GM23338 (cell line): ENCODE measurements at regions not wholly inside any gene's neighbourhood (a gene's known extent, or its start where the extent isn't known, plus 50 kb on each side); places are given as distances from the start of the nearest gene placed in this dataset.

Experiments
- ATAC-seq: fragments of 200-7000 bp; cut with Tn5 transposase; 3 replicates; pipeline ENCODE4 v1.9.1; 2020
- DNase-seq: peaks from one replicate; pipeline ENCODE4 v3.0.0-alpha.2; 2015; ENCODE audit warnings: low spot score
- H2AFZ ChIP-seq: fragments of 200-600 bp; sonication (generic); 2 replicates; pipeline ENCODE4 v1.8.0; 2016; ENCODE audit warnings: antibody characterized with exemption, mild to moderate bottlenecking, moderate library complexity
- H3F3A ChIP-seq: fragments of 200-600 bp; sonication (generic); replicated peaks from 2 replicates; pipeline ENCODE4 v1.8.0; 2017; ENCODE audit warnings: antibody characterized with exemption, mixed run types, low read depth
- H3K27ac ChIP-seq: fragments of 200-600 bp; sonication (generic); 2 replicates; pipeline ENCODE4 v1.6.1; 2016; ENCODE audit warnings: low read depth
- H3K27me3 ChIP-seq: fragments of 200-600 bp; sonication (generic); 2 replicates; pipeline ENCODE4 v1.8.0; 2016; ENCODE audit warnings: mild to moderate bottlenecking, mixed run types, moderate library complexity; ENCODE audit not compliant: insufficient read depth
- H3K36me3 ChIP-seq: fragments of 200-600 bp; sonication (generic); 2 replicates; pipeline ENCODE4 v1.8.0; 2016; ENCODE audit warnings: mild to moderate bottlenecking; ENCODE audit not compliant: insufficient read depth
- H3K4me1 ChIP-seq: fragments of 200-600 bp; sonication (generic); 2 replicates; pipeline ENCODE4 v1.8.0; 2016; ENCODE audit warnings: mild to moderate bottlenecking, moderate library complexity; ENCODE audit not compliant: insufficient read depth
- H3K4me2 ChIP-seq: fragments of 200-600 bp; sonication (generic); 2 replicates; pipeline ENCODE4 v1.7.1; 2017; ENCODE audit warnings: mixed run types
- H3K4me3 ChIP-seq: fragments of 200-600 bp; sonication (generic); 2 replicates; pipeline ENCODE4 v1.6.1; 2016; ENCODE audit warnings: mixed run types
- H3K79me2 ChIP-seq: fragments of 200-600 bp; sonication (generic); replicated peaks from 2 replicates; pipeline ENCODE4 v1.8.0; 2017; ENCODE audit warnings: mild to moderate bottlenecking; ENCODE audit not compliant: insufficient read depth
- H3K9me2 ChIP-seq: fragments of 200-600 bp; sonication (generic); 2 replicates; pipeline ENCODE4 v1.8.0; 2017; ENCODE audit not compliant: insufficient read depth
- H4K20me1 ChIP-seq: fragments of 200-600 bp; sonication (generic); replicated peaks from 2 replicates; pipeline ENCODE4 v1.8.0; 2017; ENCODE audit warnings: mild to moderate bottlenecking; ENCODE audit not compliant: insufficient read depth
- H3K27ac Mint-ChIP-seq: 2 replicates; pipeline ENCODE4 v1.8.0; 2020; ENCODE audit warnings: inconsistent platforms, mild to moderate bottlenecking, moderate library complexity, mixed read lengths
- H3K27me3 Mint-ChIP-seq: 3 replicates; pipeline ENCODE4 v1.8.0; 2022; ENCODE audit warnings: low read depth, mild to moderate bottlenecking, moderate library complexity, mixed read lengths, inconsistent platforms; ENCODE audit not compliant: insufficient read depth, poor library complexity
- H3K36me3 Mint-ChIP-seq: 3 replicates; pipeline ENCODE4 v1.8.0; 2021; ENCODE audit warnings: low read depth, mild to moderate bottlenecking, inconsistent platforms, moderate library complexity, mixed read lengths
- H3K4me1 Mint-ChIP-seq: 3 replicates; pipeline ENCODE4 v1.8.0; 2020; ENCODE audit warnings: mild to moderate bottlenecking, inconsistent platforms, mixed read lengths
- H3K4me3 Mint-ChIP-seq: 3 replicates; pipeline ENCODE4 v1.8.0; 2021; ENCODE audit warnings: moderate library complexity, mild to moderate bottlenecking, inconsistent platforms, mixed read lengths
- H3K9me3 Mint-ChIP-seq: 3 replicates; pipeline ENCODE4 v1.8.0; 2020; ENCODE audit warnings: moderate library complexity, mild to moderate bottlenecking, inconsistent platforms, mixed read lengths
- CREB1 ChIP-seq: fragments of 250-450 bp; sonication (Bioruptor Pico); IDR thresholded peaks from 2 replicates; pipeline ENCODE4 v1.5.0; 2020; ENCODE audit warnings: low read depth, mild to moderate bottlenecking, moderate library complexity
- POLR2AphosphoS5 ChIP-seq: IDR thresholded peaks from 2 replicates; pipeline ENCODE4 v1.6.1; 2016; ENCODE audit warnings: antibody characterized with exemption, low read depth
- REST ChIP-seq: IDR thresholded peaks from one replicate; pipeline ENCODE4 v1.6.1; 2018; ENCODE audit warnings: antibody characterized with exemption; ENCODE audit not compliant: unreplicated experiment
- ZNF114 ChIP-seq: fragments of 250-450 bp; sonication (Bioruptor Pico); IDR thresholded peaks from 2 replicates; pipeline ENCODE4 v1.5.0; 2020; ENCODE audit warnings: mild to moderate bottlenecking, moderate library complexity
- TF ChIP-seq, protein P1 (sequence below): IDR thresholded peaks from 2 replicates; pipeline ENCODE4 v1.6.1; 2016; ENCODE audit warnings: antibody characterized with exemption
- TF ChIP-seq, protein P2 (sequence below): fragments of 250-450 bp; sonication (Bioruptor Pico); IDR thresholded peaks from 2 replicates; pipeline ENCODE4 v1.5.0; 2020; ENCODE audit warnings: mild to moderate bottlenecking, moderate library complexity

- peak overlapping the region; percentile 87 for H2AFZ ChIP-seq
- H3K9me2 ChIP-seq = peaks cover 11% of the 10 kb centered on the region
- no peaks in the 10 kb centered on the region for H3K79me2 ChIP-seq
- H3K4me2 ChIP-seq = no peak overlapping the region
- H3F3A ChIP-seq = no peaks in the 10 kb centered on the region
- H3K36me3 Mint-ChIP-seq = no peaks in the 10 kb centered on the region
- H3K27ac ChIP-seq = no peak overlapping the region
- H3K4me3 Mint-ChIP-seq = no peak overlapping the region
- H3K4me3 ChIP-seq = no peak overlapping the region
- H4K20me1 ChIP-seq = no peaks in the 10 kb centered on the region
- no peak for DNase-seq
- H3K9me3 Mint-ChIP-seq = no peaks in the 10 kb centered on the region
- H3K4me1 ChIP-seq = peaks cover 10% of the 10 kb centered on the region; the same call in 1 of the 2 replicates
- H3K36me3 ChIP-seq = no peaks in the 10 kb centered on the region
- peaks cover 22% of the 10 kb centered on the region for H3K4me1 Mint-ChIP-seq
- no peak for ATAC-seq
- no peaks in the 10 kb centered on the region for H3K27me3 Mint-ChIP-seq
- TF ChIP-seq ZNF114 (CRISPR knock-in tag) = no peak
- TF ChIP-seq, protein P1, sequence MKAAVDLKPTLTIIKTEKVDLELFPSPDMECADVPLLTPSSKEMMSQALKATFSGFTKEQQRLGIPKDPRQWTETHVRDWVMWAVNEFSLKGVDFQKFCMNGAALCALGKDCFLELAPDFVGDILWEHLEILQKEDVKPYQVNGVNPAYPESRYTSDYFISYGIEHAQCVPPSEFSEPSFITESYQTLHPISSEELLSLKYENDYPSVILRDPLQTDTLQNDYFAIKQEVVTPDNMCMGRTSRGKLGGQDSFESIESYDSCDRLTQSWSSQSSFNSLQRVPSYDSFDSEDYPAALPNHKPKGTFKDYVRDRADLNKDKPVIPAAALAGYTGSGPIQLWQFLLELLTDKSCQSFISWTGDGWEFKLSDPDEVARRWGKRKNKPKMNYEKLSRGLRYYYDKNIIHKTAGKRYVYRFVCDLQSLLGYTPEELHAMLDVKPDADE = no peak
- TF ChIP-seq POLR2AphosphoS5 = no peak
- TF ChIP-seq, protein P2, sequence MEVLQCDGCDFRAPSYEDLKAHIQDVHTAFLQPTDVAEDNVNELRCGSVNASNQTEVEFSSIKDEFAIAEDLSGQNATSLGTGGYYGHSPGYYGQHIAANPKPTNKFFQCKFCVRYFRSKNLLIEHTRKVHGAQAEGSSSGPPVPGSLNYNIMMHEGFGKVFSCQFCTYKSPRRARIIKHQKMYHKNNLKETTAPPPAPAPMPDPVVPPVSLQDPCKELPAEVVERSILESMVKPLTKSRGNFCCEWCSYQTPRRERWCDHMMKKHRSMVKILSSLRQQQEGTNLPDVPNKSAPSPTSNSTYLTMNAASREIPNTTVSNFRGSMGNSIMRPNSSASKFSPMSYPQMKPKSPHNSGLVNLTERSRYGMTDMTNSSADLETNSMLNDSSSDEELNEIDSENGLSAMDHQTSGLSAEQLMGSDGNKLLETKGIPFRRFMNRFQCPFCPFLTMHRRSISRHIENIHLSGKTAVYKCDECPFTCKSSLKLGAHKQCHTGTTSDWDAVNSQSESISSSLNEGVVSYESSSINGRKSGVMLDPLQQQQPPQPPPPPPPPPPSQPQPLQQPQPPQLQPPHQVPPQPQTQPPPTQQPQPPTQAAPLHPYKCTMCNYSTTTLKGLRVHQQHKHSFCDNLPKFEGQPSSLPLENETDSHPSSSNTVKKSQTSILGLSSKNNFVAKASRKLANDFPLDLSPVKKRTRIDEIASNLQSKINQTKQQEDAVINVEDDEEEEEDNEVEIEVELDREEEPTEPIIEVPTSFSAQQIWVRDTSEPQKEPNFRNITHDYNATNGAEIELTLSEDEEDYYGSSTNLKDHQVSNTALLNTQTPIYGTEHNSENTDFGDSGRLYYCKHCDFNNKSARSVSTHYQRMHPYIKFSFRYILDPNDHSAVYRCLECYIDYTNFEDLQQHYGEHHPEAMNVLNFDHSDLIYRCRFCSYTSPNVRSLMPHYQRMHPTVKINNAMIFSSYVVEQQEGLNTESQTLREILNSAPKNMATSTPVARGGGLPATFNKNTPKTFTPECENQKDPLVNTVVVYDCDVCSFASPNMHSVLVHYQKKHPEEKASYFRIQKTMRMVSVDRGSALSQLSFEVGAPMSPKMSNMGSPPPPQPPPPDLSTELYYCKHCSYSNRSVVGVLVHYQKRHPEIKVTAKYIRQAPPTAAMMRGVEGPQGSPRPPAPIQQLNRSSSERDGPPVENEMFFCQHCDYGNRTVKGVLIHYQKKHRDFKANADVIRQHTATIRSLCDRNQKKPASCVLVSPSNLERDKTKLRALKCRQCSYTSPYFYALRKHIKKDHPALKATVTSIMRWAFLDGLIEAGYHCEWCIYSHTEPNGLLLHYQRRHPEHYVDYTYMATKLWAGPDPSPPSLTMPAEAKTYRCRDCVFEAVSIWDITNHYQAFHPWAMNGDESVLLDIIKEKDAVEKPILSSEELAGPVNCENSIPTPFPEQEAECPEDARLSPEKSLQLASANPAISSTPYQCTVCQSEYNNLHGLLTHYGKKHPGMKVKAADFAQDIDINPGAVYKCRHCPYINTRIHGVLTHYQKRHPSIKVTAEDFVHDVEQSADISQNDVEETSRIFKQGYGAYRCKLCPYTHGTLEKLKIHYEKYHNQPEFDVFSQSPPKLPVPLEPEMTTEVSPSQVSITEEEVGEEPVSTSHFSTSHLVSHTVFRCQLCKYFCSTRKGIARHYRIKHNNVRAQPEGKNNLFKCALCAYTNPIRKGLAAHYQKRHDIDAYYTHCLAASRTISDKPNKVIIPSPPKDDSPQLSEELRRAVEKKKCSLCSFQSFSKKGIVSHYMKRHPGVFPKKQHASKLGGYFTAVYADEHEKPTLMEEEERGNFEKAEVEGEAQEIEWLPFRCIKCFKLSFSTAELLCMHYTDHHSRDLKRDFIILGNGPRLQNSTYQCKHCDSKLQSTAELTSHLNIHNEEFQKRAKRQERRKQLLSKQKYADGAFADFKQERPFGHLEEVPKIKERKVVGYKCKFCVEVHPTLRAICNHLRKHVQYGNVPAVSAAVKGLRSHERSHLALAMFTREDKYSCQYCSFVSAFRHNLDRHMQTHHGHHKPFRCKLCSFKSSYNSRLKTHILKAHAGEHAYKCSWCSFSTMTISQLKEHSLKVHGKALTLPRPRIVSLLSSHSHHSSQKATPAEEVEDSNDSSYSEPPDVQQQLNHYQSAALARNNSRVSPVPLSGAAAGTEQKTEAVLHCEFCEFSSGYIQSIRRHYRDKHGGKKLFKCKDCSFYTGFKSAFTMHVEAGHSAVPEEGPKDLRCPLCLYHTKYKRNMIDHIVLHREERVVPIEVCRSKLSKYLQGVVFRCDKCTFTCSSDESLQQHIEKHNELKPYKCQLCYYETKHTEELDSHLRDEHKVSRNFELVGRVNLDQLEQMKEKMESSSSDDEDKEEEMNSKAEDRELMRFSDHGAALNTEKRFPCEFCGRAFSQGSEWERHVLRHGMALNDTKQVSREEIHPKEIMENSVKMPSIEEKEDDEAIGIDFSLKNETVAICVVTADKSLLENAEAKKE (CRISPR knock-in tag) = no peak
- TF ChIP-seq CREB1 (CRISPR knock-in tag) = no peak
- TF ChIP-seq REST = no peak
- no peak overlapping the region for H3K27ac Mint-ChIP-seq
- no peaks in the 10 kb centered on the region for H3K27me3 ChIP-seq
Measured at GRCh38 chr1:83802023-83802422, 196.9 kb downstream of the TTLL7 start.
